ENCODE measurements at regions not wholly inside any gene's neighbourhood (a gene's known extent, or its start where the extent isn't known, plus 50 kb on each side); places are given as distances from the start of the nearest gene placed in this dataset.

DNA sequence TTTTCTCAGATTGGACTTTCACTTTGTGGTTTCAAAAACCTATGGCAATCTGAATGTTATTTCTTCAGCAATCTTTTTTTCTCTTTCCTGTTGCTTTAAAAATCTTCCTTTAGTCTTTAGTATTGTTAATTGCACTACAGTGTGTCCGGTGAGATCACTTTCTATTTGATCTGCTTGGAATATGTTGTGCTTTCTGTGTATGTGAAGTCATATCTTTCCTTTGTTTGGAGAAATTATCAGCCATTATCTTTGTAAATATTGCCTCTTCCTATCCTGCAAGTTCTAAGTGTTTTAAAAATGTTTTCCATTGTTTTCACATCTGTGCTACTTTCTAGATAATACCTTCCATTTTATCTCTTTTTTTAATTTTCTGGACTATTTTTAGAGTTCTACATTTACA lies 171.4 kb upstream of the PRSS16 start:
- H3K9ac ChIP-seq (ENCODE audit: low read length) = no peak overlapping the region
- H4K20me1 ChIP-seq (ENCODE audit: insufficient read depth) = no peaks in the 10 kb centered on the region
- H2AFZ ChIP-seq (ENCODE audit: low read depth, low read length) = no peak overlapping the region
- TF ChIP-seq EZH2 (IDR thresholded peaks at IDR 0.05; ENCODE audit: borderline replicate concordance, insufficient read depth, low read length, poor library complexity, severe bottlenecking) = no peak
- no peak for TF ChIP-seq POLR2AphosphoS5 (IDR thresholded peaks at IDR 0.05)
- TF ChIP-seq TAF1 (IDR thresholded peaks at IDR 0.05; ENCODE audit: low read depth) = no peak
- TF ChIP-seq SMC3 (conservative IDR thresholded peaks at IDR 0.05; ENCODE audit: poor library complexity) = no peak
- TF ChIP-seq, protein P1, sequence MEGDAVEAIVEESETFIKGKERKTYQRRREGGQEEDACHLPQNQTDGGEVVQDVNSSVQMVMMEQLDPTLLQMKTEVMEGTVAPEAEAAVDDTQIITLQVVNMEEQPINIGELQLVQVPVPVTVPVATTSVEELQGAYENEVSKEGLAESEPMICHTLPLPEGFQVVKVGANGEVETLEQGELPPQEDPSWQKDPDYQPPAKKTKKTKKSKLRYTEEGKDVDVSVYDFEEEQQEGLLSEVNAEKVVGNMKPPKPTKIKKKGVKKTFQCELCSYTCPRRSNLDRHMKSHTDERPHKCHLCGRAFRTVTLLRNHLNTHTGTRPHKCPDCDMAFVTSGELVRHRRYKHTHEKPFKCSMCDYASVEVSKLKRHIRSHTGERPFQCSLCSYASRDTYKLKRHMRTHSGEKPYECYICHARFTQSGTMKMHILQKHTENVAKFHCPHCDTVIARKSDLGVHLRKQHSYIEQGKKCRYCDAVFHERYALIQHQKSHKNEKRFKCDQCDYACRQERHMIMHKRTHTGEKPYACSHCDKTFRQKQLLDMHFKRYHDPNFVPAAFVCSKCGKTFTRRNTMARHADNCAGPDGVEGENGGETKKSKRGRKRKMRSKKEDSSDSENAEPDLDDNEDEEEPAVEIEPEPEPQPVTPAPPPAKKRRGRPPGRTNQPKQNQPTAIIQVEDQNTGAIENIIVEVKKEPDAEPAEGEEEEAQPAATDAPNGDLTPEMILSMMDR (IDR thresholded peaks at IDR 0.05; ENCODE audit: poor library complexity, severe bottlenecking) = no peak
- TF ChIP-seq, protein P2, sequence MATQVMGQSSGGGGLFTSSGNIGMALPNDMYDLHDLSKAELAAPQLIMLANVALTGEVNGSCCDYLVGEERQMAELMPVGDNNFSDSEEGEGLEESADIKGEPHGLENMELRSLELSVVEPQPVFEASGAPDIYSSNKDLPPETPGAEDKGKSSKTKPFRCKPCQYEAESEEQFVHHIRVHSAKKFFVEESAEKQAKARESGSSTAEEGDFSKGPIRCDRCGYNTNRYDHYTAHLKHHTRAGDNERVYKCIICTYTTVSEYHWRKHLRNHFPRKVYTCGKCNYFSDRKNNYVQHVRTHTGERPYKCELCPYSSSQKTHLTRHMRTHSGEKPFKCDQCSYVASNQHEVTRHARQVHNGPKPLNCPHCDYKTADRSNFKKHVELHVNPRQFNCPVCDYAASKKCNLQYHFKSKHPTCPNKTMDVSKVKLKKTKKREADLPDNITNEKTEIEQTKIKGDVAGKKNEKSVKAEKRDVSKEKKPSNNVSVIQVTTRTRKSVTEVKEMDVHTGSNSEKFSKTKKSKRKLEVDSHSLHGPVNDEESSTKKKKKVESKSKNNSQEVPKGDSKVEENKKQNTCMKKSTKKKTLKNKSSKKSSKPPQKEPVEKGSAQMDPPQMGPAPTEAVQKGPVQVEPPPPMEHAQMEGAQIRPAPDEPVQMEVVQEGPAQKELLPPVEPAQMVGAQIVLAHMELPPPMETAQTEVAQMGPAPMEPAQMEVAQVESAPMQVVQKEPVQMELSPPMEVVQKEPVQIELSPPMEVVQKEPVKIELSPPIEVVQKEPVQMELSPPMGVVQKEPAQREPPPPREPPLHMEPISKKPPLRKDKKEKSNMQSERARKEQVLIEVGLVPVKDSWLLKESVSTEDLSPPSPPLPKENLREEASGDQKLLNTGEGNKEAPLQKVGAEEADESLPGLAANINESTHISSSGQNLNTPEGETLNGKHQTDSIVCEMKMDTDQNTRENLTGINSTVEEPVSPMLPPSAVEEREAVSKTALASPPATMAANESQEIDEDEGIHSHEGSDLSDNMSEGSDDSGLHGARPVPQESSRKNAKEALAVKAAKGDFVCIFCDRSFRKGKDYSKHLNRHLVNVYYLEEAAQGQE (IDR thresholded peaks at IDR 0.05; ENCODE audit: borderline replicate concordance) = no peak
- no peak for TF ChIP-seq EP300 (conservative IDR thresholded peaks at IDR 0.05; ENCODE audit: poor library complexity, severe bottlenecking)
- no peak for TF ChIP-seq MXI1 (conservative IDR thresholded peaks at IDR 0.05; ENCODE audit: poor library complexity, severe bottlenecking)
- TF ChIP-seq RAD21 (conservative IDR thresholded peaks at IDR 0.05) = no peak
- no peak overlapping the region for H3K4me2 ChIP-seq (ENCODE audit: low read length)
- no peaks in the 10 kb centered on the region for H3K36me3 ChIP-seq (ENCODE audit: insufficient read depth, low read length)
- H3K79me2 ChIP-seq (replicated peaks; ENCODE audit: insufficient read depth, low read length) = no peaks in the 10 kb centered on the region
- H3K9me2 ChIP-seq (ENCODE audit: insufficient read depth, low read length) = no peaks in the 10 kb centered on the region
- H3K27ac ChIP-seq (ENCODE audit: low read length) = no peak overlapping the region
- H3K4me3 ChIP-seq (ENCODE audit: low read length) = no peak overlapping the region
- H3K27me3 ChIP-seq (ENCODE audit: insufficient read depth, low read depth, low read length) = peaks cover 2% of the 10 kb centered on the region
- H3K9me3 ChIP-seq (ENCODE audit: low read length) = no peaks in the 10 kb centered on the region
- H3F3A ChIP-seq (ENCODE audit: insufficient read depth, low read length, poor library complexity, severe bottlenecking) = no peaks in the 10 kb centered on the region

DNA sequence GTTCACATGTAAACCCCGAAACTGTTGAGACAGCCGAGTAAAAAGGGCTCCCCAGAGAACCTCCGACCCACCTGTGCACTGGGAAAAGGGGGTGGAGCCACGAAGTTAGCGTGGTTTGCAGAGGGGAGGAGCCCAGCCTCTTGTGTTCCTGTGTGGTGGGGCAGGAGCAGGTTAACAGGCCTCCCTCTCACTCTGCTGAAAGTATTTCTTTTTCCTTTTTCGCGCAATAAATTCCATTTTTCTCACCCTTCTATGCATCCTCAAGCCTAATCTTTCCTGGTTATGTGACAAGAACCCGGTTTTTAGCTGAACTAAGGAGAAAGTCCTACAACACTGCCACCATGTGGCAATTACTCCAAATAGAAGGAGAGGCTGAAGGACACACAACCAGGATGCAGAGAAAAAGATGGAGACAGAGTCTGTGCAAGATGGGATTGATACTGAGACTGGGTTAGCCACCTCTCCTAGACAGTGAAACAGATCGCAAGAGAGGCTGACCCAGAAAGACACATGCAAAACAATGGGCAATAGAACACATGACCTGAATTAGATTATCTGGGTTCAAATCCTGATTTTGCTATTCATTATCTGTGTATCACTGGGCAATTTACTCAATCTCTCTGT lies 168.7 kb upstream of the PRSS16 start:
- H3K4me2 ChIP-seq (ENCODE audit: low read length) = peak overlapping the region; percentile 41
- peaks cover 9% of the 10 kb centered on the region for H3K27me3 ChIP-seq (ENCODE audit: insufficient read depth, low read depth, low read length)
- H3F3A ChIP-seq (ENCODE audit: insufficient read depth, low read length, poor library complexity, severe bottlenecking) = no peaks in the 10 kb centered on the region
- H3K36me3 ChIP-seq (ENCODE audit: insufficient read depth, low read length) = no peaks in the 10 kb centered on the region
- no peaks in the 10 kb centered on the region for H3K9me2 ChIP-seq (ENCODE audit: insufficient read depth, low read length)
- H3K9me3 ChIP-seq (ENCODE audit: low read length) = no peaks in the 10 kb centered on the region
- H2AFZ ChIP-seq (ENCODE audit: low read depth, low read length) = no peak overlapping the region
- peak overlapping the region; percentile 62 for H3K4me3 ChIP-seq (ENCODE audit: low read length)
- no peaks in the 10 kb centered on the region for H4K20me1 ChIP-seq (ENCODE audit: insufficient read depth)
- H3K79me2 ChIP-seq (replicated peaks; ENCODE audit: insufficient read depth, low read length) = no peaks in the 10 kb centered on the region
- no peak overlapping the region for H3K9ac ChIP-seq (ENCODE audit: low read length)
- no peak overlapping the region for H3K27ac ChIP-seq (ENCODE audit: low read length)
- TF ChIP-seq SMC3 (conservative IDR thresholded peaks at IDR 0.05; ENCODE audit: poor library complexity) = peak; percentile 98
- TF ChIP-seq, protein P2 (IDR thresholded peaks at IDR 0.05; ENCODE audit: borderline replicate concordance) = no peak
- no peak for TF ChIP-seq MXI1 (conservative IDR thresholded peaks at IDR 0.05; ENCODE audit: poor library complexity, severe bottlenecking)
- TF ChIP-seq TAF1 (IDR thresholded peaks at IDR 0.05; ENCODE audit: low read depth) = no peak
- TF ChIP-seq EP300 (conservative IDR thresholded peaks at IDR 0.05; ENCODE audit: poor library complexity, severe bottlenecking) = no peak
- TF ChIP-seq POLR2AphosphoS5 (IDR thresholded peaks at IDR 0.05) = no peak
- TF ChIP-seq, protein P1 (IDR thresholded peaks at IDR 0.05; ENCODE audit: poor library complexity, severe bottlenecking) = peak; percentile 96
- TF ChIP-seq EZH2 (IDR thresholded peaks at IDR 0.05; ENCODE audit: borderline replicate concordance, insufficient read depth, low read length, poor library complexity, severe bottlenecking) = no peak
- TF ChIP-seq RAD21 (conservative IDR thresholded peaks at IDR 0.05) = peak; percentile 94
